NCI-H1694 treated with DMSO at 0.1 percent for 48 hours (cell line): ENCODE measurements at regions not wholly inside any gene's neighbourhood (a gene's known extent, or its start where the extent isn't known, plus 50 kb on each side); places are given as distances from the start of the nearest gene placed in this dataset.

Source experiments
- DNase-seq: peaks from one replicate; lab custom pipeline; 2025; lab: John Stamatoyannopoulos, UW

DNA sequence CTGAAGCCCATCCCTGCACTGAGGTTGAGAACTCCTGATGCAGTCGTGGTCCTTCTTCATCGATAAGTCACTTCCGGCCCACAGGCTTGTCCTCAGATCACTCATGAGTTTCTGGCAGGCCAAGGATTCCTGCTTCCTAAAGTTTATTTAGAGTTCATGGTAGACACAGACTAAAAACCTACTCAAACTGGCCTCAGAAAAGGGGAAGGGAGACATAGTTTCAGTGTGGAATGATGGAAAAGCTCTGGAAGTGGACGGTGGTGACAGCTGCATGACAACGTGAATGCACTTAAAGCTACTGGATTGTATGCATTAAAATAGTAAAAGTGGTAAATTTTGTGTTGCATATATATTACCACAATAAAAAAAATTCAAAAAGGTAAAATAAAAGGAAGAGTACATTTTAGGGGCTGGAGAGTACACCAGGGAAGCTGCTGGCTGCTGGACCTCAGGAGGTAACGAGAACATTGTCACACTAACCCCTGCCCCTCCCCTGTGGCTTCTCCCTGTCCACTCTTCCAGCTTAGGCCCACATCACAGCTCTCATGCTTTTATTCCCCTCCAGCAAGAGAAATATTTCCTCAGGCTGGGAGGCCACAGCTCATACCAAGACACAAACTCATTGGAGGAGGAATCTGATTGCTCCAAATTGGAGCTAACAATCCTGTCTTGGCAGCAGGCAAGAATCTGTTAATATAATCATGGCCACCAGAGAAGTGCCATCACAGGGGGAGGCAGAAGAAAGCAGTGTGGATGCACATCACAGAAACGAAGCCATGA lies 741.0 kb downstream of the UQCRFS1 start:
- no peak for DNase-seq

DNA sequence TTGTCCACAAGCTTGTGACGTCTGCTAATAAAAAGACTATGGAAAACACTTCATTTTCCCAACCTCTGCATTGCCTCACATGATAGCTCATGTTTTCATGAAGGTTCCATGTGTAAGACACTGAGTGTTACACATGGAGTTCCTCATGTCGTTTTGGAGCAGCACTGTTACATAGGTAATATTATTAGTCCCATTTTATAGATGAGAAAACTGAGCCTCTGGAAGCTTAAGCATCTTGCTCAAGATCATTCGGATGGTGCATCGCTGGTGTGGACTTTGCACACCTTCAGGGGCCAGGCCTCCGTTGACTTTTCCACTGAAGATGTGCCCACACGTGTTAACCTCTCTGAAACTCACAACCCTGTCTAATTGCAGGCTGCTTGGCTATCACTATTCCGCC lies 743.4 kb downstream of the UQCRFS1 start:
- DNase-seq: no peak

DNA sequence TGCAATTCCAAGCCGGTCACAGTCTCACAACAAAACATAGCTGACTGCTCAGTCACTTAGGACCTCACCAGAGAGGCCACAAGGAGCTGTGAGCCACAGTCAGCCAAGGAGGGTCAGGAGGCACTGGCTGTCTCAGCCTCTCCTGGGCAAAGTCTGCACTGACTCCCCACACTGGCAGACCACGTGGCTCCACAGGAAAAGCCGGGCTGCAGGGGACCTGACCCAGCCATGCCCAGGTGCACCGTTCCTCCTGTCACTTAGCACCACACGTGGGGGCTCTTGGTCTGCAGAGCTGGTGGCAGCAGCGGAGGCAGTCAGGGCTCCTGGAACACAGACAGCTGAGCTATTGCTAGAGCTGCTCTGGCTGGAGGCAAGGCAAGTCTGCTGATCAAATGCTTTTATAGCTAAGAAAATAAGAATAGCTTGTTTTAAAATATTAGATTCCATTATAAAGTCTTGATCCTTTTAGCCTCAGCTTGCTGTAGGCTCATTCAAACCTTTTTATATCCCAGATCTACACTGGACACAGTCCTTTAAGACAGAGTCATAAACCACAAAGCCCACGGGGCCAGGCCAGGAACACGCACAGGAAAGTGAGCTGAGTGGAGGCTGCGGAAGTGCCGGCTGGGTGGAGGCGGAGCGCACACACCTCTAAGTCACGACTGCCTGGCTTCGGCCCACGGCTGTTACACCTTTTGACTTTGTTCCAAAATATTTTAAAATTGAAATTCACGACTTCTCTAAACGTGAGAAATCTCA lies 744.1 kb downstream of the UQCRFS1 start:
- no peak for DNase-seq

DNA sequence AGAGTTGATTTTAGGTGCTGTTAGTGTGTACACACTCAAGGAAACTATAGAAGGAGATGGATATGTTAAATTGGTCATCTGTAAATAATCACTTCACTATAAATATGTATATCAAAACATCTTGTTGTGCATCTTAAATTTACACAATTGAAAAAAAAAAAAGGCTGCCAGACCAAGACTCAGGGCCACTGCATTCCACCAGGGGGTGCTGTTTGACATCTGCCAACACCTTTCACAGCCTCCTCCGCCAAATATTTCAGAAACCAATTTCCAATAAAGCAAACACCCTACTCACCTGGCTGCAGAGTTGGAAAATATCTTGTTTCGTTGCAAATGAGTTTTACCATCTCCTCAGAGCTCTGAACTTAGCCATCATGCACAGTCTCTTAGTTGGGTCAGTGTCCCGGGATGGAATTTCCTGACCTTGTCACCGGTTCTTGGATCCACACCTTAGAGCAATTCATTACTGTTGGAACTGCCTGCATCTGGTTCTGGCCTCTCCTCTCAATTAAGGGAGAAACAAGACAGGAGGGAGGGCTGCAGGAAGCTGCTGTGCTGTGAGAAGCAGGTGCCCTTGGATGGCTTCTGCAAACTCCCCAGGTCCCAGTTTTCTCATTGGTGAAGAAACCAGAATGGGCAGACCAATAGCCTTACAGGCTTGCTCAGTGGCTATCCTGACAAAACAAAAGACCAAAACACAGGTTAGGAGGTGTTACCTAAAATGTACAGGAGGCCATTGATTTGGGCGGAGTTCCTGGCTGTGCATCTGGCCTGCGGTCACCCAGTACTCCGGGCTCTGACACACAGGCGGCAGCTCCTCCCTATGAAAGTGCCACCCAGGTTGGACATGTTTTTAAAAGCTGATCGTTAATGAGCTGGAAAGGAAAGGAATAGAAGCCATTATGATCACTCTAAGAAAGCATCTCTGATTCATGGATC lies 746.6 kb downstream of the UQCRFS1 start:
- DNase-seq: peak; percentile 33

DNA sequence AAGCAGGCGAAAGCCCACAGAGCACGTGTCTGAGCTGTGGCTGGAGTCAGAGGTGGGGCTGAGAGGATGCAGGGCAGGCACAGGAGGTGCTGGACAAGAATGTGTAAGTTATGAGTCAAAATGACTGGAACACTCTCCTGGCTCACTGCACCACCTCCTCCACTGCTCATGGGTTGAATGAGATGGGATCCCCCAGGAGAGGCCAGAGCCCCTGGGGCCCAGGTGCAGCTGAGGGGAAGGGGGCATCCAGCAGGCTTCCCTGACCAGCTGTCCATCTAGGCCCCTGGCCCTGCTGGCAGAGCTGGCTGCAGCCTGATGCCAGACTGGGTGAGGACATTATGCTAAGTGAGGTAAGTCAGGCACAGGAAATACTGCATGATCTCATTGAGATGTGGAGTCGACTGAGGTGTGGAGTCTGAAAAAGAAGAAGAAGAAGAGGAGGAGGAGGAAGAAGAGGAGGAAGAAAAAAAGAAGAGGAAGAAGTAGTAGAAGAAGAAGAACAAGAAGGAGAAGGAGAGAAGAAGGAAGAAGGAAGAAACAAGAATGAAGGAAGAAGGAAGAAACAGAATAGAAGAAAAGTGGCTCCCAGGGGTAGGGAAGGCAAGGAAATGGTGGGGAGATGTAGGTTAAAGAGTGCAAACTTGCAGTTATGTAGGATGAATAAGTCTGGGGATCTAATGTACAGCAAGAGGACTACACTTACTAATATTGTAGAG lies 747.4 kb downstream of the UQCRFS1 start:
- no peak for DNase-seq

DNA sequence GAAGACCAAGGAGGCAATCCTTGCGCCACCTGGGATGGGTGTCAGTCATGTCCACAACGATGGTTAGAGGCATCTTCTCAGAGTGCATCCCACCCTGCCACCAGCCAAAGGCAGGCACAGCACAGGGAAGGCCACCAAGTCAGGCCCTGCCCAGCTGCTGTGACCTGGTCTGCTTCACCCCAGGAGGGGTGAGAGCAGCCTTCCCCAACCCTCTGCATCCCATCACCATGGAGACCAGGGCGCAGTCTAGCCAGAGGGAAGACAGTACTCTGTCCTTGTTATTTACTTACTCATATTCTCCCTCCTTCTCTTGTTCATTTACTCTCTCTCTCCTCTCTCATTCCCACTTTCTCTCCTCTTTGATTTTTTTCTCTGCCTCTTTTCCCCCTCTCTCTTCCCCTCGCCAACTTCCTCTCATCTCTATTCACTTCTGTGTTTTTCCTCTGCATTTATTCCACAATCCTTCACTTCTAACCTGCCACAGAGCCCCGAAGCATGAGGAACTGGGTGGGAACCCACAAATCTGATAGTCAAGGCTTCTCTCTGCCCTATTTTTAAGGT lies 749.4 kb downstream of the UQCRFS1 start:
- no peak for DNase-seq

DNA sequence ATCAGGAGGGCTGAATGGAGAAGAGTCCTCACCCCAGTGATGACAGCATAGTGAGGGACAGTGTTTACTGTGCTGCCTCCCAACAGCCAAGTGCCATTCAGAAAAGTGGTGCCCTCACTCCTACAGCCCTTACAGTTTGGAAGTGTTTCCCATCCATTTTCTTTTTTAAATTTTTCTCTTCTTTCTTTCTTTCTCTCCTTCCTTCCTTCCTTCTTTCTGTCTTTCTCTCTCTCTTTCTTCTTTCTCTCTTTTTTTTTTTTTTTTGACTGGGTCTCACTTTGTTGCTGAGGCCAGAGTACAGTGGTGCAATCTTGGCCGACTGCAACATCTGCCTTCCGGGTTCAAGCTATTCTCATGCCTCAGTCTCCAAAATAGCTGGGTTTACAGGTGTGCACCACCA lies 755.3 kb downstream of the UQCRFS1 start:
- DNase-seq: no peak

DNA sequence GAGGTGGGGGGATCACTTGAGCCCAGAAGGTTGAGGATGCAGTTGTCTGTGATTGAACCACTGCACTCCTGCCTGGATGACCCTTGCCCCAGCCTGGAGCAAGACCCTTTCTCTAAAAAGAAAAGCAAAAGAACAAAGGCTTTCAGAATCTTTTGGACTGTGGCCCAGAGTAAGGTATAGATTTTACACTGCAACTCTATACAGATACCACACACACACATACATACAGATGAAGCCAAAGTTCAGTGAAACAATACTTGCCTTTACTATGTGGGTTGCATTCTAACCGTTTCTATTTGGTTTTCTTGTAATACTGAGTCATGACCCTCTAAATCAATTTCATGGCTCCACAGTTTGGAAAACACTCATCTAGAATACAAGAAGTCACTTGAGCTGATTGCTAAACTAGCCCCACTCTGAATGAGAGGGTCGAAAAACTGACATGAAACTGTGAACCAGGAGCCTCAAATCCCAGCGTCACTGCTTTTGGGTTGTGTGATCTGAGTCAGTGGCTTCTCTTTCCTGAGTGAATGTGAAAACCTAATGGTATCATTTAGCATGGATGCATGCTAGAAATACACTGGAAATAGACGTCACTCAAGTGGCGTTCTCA lies 756.1 kb downstream of the UQCRFS1 start:
- no peak for DNase-seq

DNA sequence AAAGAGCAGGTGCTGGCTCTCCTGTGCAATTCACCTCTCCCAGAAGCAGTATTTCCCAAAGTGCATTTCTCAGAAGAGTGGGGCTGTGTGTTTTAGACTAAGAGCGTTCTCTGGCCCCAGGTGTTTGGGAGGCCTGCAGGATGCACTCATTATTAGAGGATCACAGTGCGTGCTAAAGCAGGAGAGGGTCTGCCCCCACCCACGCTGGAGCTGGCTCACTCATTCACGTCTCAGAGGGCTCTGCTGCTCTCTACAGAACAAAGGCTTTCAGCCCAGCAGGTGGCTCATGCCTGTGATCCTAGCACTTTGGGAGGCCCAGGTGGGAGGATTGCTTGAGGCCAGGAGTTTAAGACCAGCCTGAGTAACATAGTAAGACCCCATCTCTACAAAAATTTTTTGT lies 756.7 kb downstream of the UQCRFS1 start:
- no peak for DNase-seq

DNA sequence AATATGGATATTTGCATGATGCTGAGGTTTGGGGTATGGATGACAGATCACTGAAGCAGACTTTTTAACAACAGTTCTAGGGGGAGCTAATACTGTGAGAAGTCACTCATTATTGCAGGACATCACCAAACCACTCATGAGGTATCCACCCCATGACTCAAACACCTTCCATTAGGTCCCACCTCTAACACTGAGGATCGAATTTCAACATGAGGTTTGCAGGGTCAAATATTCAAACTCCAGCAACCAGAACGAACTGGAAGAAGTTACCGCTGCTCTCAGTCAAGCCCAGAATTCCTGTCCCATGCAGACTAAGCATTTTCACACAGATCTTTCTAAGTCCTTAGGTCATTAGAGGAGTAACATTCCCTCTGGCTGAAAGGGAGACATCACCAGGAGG lies 758.9 kb downstream of the UQCRFS1 start:
- no peak for DNase-seq

DNA sequence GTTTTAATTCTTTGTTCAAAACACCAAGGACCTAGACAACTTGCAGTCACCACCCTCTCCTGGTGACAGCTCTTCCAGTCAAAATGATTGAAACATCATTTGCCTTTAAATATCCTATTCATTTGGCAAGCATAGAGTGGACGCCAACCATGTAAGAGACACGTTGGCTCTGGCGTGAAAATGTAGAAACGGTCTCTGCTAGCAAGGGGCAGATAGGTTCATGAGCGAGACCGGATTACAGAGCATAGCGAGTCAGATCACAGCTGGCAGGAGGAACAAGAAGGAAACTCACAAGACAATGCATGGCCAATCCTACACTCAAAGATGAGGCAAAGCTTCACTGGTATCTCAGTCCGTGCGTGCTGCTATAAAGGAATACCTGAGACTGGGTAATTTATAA lies 759.5 kb downstream of the UQCRFS1 start:
- DNase-seq: no peak

DNA sequence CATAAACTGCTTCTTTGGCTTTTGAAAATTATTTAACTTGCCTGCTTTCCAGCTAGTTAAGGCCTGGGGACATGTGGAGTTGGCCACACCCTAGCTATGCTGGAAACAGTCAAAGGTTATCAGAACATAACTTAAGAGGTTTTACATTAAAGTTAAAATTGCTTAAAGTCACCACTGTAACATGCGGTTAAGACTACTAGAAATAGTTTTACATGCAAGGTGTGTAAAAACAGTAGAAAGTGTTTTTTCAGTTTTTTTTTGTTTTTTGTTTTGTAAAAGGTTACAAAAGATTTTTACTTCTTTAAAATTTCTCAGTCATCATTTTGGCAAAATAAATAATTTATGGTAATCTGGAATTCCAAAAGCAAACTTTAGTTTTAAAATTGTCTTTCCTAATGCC lies 763.1 kb downstream of the UQCRFS1 start:
- no peak for DNase-seq

DNA sequence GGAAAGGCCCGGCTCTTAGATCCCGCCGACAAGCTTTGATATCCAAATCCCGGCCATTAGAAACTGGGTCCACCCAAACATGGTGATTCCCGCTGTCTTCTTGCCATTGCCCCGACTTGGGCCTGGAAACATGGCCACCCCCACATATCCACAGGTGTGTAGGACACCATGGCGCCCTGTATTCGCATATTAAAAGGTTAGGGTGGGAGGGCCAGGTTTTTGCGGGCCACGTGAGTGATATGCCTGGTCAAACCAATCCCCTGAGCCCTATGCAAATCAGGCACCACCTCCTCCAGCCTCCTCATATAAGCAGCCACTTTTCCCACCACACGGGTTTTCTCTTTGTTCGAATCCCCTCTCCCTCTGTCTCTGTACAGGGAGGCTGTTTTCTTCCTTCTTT lies 766.4 kb downstream of the UQCRFS1 start:
- DNase-seq: no peak

DNA sequence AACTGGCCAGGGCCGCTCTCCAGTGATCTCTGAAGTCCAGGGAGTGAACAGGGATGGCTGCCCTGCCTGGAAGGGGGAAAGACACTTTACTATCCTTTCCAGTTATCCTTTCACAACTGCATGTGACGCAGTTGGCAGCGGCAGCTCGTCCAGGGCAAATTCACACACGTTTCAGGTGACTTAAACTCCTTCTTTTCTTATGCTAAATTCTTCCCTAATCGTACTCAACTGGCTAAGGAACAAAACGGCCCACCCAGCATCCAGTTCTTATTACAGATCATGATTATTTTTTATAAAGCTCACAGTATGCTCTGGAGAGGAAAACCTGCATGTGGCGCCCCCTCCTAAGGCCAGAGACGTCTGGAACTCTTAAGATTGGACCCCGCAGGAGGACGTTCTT lies 767.1 kb downstream of the UQCRFS1 start:
- no peak for DNase-seq

DNA sequence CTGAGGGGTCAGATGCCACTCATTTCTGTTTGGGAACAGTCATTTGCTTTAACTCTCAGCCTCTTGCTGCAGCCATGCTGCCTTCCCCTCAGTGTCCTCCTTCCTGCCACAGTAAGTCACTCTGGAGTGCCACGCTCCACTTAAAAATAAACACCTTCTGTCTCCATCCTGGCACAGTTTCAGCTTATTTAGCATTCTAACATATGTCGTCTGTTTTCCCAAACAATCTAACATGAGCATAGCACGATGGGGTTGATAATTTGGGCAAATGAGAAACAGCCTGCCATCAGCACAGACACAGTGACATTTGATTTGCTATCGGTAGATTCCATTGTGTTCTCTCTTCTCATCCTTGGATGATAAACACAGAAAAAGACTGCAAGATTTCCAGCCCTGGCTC lies 768.6 kb downstream of the UQCRFS1 start:
- peak; percentile 18 for DNase-seq

DNA sequence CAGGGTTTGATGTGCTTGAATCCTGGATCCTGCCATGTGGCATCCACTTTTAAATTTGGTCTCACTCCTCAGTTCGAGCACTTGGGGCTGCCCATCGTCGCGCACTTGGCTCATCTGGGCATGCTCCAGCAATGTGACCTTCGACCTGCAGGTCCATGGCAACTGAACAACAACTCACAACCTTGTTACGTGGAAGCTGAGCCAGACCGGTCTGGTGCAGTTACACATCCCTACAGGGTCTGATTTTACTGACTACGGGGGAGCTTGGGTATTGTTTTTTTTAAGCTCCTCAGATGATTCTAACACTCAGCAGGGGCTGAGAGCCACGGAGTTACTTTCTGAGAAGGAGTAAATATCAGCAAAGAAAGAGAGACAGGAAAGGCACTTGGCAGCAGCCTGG lies 769.6 kb downstream of the UQCRFS1 start:
- DNase-seq: no peak

DNA sequence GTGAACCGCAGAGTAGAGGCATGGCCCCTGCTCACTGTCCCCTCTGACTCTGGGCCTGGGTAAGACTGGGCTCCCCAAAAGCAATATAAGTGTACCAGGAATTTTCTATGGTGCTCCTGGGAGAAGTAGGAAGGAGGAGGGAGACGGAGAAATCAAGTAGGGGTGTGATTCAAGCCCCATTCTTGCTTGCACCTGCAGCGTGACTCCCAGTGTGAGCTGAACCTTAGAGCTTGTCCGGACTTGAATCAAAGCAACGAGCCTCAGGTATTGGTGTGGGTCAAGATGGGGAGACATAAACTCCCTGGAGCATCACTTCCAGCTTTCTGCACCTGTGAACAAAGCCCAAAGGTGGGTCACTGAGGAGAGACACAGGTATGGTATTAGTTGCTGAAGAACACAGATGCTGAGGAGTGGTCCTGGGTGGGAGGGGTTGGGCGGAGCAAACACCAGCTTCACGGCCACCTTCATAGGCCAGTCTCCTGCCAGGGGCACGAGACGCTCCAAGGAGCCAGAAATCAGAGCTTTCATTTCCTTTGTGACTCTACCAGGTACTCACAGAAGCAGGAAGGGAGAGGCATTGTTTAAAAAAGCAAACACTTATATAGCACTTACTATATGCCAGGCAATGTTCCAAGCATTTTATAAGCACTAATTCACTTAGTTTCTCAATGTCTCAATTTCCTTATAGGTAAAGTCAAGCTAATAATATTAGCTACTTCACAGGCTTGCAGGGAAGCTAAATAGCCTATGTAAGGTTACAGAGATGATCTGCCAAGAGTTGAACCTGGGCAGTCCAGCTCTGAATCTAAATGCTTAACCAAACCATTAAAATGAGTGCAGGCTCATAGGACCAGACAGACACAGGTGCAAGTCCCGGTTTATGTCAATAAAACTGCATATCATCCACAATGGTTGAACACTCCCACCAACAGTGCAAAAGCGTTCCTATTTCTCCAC lies 775.3 kb downstream of the UQCRFS1 start:
- DNase-seq: no peak

DNA sequence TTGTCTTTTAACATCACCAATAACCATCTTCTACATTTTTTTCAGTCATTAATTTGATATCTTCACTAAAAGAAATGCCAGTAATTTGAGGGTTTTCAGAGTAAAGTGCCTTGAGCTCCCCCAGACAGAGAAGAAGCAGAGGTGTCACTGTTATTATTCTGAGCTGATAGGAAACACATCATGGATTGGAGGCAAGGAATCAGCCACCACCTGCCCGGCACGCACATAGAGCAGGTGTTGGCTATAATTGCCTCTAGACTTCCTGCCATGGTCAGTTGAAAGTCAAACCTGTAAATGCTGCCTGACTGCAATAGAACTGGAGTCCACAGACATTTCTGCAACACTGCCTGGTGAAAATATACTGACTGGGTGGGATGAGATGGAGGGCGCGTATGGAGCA lies 776.6 kb downstream of the UQCRFS1 start:
- DNase-seq: no peak

DNA sequence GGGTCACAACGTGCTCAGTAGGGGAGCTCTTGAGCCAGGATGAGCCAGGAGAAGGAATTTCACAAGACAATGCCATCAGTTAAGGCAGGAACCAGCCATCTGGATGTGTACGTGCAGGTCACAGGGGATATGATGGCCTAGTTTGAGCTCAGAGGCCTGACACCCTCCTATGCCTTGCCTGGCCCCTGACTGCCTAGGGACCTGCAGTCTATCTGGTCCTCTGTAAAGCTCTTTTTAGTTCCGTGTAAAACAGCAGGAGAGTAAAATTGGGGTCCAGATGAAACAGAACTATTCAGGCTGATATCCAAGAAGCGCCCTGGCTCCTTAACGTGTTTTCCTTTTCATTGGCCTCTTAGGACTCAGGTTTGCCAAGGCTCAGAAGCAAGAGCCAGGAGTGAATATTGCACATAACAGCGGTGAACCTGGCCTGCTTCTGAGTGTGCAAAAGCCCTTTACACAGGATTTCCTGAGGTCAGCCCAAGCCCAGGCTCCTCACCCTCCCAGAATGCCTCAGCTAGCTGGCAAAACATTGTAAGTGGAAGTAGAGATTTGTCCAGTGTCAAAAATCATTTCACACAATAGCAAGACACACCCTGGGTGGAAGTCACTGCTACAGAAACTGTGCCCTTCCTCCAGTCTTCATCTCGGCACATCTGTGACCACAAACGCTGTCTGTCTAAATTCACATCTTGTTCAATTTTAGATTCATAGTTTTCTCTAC lies 777.2 kb downstream of the UQCRFS1 start:
- no peak for DNase-seq
